GM12892 (cell line): ENCODE measurements at regions not wholly inside any gene's neighbourhood (a gene's known extent, or its start where the extent isn't known, plus 50 kb on each side); places are given as distances from the start of the nearest gene placed in this dataset.

Source experiments
- POLR2A ChIP-seq: IDR thresholded peaks from 2 replicates; pipeline ENCODE4 v1.6.1; 2011; ENCODE audit warnings: low read depth, low read length, control low read depth
- POLR2AphosphoS5 ChIP-seq: IDR thresholded peaks from 2 replicates; pipeline ENCODE4 v1.6.1; 2011; ENCODE audit warnings: low read depth, low read length, control low read depth
- TAF1 ChIP-seq: IDR thresholded peaks from 2 replicates; pipeline ENCODE4 v1.6.1; 2011; ENCODE audit warnings: low read depth, mild to moderate bottlenecking, control low read depth, low read length, borderline replicate concordance

DNA sequence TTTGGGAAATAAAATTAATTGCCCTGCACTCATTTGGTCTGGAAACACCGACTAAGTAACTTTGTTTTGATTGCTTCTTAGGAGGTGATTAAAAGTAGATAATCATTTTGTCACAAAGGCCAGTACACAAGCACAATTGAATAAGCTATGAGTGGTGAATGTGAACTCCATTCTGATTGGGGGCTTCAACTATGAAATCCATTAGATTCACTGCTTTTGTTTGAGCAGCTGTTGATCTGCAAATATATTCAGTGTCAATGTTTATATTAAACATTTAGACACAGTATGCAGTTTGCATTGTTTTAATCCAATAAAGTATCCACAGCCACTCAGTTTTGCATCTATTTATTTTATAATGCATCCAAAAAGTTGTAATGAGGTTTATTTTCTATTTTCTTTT is 817.5 kb downstream of the CDH11 start:
- TF ChIP-seq POLR2A, result no peak
- TF ChIP-seq TAF1, result no peak
- TF ChIP-seq POLR2AphosphoS5, result no peak
